ENCODE measurements at regions not wholly inside any gene's neighbourhood (a gene's known extent, or its start where the extent isn't known, plus 50 kb on each side); places are given as distances from the start of the nearest gene placed in this dataset.
"Not testable (repeated sequence)": the region's sequence is repeated elsewhere in the genome, so short reads cannot be mapped to it uniquely, and the experiment has no call there.

DNA sequence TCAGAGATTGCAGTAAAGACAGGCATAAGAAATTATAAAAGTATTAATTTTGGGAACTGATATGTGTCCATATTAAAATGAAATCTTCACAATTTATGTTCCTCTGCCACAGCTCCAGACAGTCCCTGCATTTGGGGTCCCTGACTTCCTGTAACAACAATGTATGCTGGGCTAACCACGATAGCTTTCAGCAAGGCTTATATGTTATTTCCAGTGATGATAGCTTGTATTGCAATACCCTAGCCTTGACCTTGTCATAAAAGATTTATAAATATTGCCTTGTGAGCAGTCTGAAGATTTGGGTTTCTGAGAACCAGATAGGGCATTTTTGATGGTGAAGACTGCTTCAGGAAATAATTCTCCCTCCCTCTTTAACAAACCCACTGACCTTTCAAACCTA, 129.5 kb downstream of the PCDH10 start:
- Histone ChIP-seq H3K27ac (ENCODE audit: low read length) (no peak overlapping the region), H3K4me3 (ENCODE audit: control insufficient read depth in 1 of 2, extremely low read depth in 1 of 2, low read length in 1 of 2) (no peak overlapping the region), H3K27me3 (replicated peaks in 1 of 2; ENCODE audit: control insufficient read depth in 2 of 2, extremely low read depth in 1 of 2, insufficient read depth in 2 of 2, low read length in 1 of 2) (no peaks in the 10 kb centered on the region), H3K4me1 (ENCODE audit: control insufficient read depth in 1 of 2, extremely low read depth in 1 of 2, insufficient read depth in 2 of 2, low read length in 2 of 2) (no peaks in the 10 kb centered on the region), H3K9me3 (no peaks in the 10 kb centered on the region), H3K36me3 (ENCODE audit: control insufficient read depth in 2 of 2, extremely low read depth in 1 of 2, insufficient read depth in 1 of 2, low read length in 1 of 2) (no peaks in the 10 kb centered on the region)
- H3K4me3 Mint-ChIP-seq: no peak overlapping the region
- H3K4me1 Mint-ChIP-seq: no peaks in the 10 kb centered on the region
- no peak for DNase-seq
- peaks cover 0 to 14% (median 8%) of the 10 kb centered on the region in 3 donors for H3K9me3 Mint-ChIP-seq
- CTCF ChIA-PET: no interaction called here
- H3K27ac Mint-ChIP-seq: no peak overlapping the region
- no peak for ATAC-seq (replicated peaks in 1 of 4)
- POLR2A ChIA-PET: no interaction called here
- WGBS (ENCODE audit: insufficient coverage): no CpG with 5 or more reads among the region's 1 CpG
- no peaks in the 10 kb centered on the region for H3K36me3 Mint-ChIP-seq
- H3K27me3 Mint-ChIP-seq: no peaks in the 10 kb centered on the region

DNA sequence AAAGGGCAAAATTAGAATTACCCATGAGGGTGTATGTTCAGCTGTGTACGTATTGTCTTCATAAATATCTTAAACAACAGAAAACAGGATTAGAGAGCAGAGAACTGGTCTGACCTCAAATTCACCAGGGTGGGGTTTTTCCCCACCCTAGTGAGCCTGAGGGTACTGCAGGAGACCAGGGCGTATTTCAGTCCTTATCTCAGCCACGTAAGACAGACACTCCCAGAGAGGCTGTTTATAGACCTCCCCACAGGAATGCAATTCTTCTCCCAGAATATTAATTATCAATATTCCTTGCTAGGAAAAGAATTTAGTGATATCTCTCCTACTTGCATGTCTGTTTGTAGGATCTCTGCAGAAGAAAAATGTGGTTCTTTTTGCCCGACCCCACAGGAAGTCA, 128.8 kb downstream of the PCDH10 start:
- H3K27me3 Mint-ChIP-seq; H3K36me3 Mint-ChIP-seq; H3K4me3 Mint-ChIP-seq; H3K36me3 ChIP-seq (ENCODE audit: control insufficient read depth in 2 of 2, extremely low read depth in 1 of 2, insufficient read depth in 1 of 2, low read length in 1 of 2); DNase-seq; H3K27ac ChIP-seq (ENCODE audit: low read length); ATAC-seq (replicated peaks in 1 of 4); H3K9me3 ChIP-seq; H3K27ac Mint-ChIP-seq; CTCF ChIA-PET; H3K27me3 ChIP-seq (replicated peaks in 1 of 2; ENCODE audit: control insufficient read depth in 2 of 2, extremely low read depth in 1 of 2, insufficient read depth in 2 of 2, low read length in 1 of 2); H3K4me1 Mint-ChIP-seq; H3K4me1 ChIP-seq (ENCODE audit: control insufficient read depth in 1 of 2, extremely low read depth in 1 of 2, insufficient read depth in 2 of 2, low read length in 2 of 2); H3K4me3 ChIP-seq (ENCODE audit: control insufficient read depth in 1 of 2, extremely low read depth in 1 of 2, low read length in 1 of 2); POLR2A ChIA-PET: not testable (repeated sequence)
- WGBS (ENCODE audit: insufficient coverage): 83% methylated on average over 1 of the region's 4 CpGs
- H3K9me3 Mint-ChIP-seq: peaks cover 0 to 14% (median 8%) of the 10 kb centered on the region in 3 donors

DNA sequence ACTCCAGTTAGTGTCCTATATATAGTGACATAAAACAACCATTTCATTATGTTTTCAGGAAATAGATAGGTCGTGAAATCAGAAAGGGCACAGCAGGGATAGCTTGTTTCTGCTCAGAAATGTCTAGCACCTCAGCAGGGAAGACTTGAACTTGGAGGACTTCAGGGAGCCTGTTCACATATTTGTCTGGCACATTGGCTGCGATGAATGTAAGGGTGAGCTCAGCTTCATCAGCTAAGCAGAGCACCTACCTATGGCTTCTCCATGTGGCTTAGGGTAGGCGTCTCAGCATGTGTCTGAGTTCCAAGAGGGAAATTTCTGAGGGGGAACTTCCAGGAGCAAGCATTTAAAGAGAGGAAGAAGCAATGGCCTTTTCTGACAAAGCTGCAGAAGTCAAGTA, 126.2 kb downstream of the PCDH10 start:
- Mint-ChIP-seq H3K27me3 (no peaks in the 10 kb centered on the region), H3K4me3 (no peak overlapping the region), H3K27ac (no peak overlapping the region), H3K9me3 (peaks cover 0 to 14% (median 8%) of the 10 kb centered on the region in 3 donors), H3K4me1 (no peaks in the 10 kb centered on the region), H3K36me3 (no peaks in the 10 kb centered on the region)
- CTCF ChIA-PET: no interaction called here
- DNase-seq (no peak), ATAC-seq (replicated peaks in 1 of 4) (no peak)
- no peaks in the 10 kb centered on the region for H3K36me3 ChIP-seq (ENCODE audit: control insufficient read depth in 2 of 2, extremely low read depth in 1 of 2, insufficient read depth in 1 of 2, low read length in 1 of 2)
- no peak overlapping the region for H3K27ac ChIP-seq (ENCODE audit: low read length)
- no peaks in the 10 kb centered on the region for H3K9me3 ChIP-seq
- H3K27me3 ChIP-seq (replicated peaks in 1 of 2; ENCODE audit: control insufficient read depth in 2 of 2, extremely low read depth in 1 of 2, insufficient read depth in 2 of 2, low read length in 1 of 2): no peaks in the 10 kb centered on the region
- 66% methylated on average over 2 of the region's 3 CpGs for WGBS (ENCODE audit: insufficient coverage)
- H3K4me1 ChIP-seq (ENCODE audit: control insufficient read depth in 1 of 2, extremely low read depth in 1 of 2, insufficient read depth in 2 of 2, low read length in 2 of 2): no peaks in the 10 kb centered on the region
- POLR2A ChIA-PET: no interaction called here
- H3K4me3 ChIP-seq (ENCODE audit: control insufficient read depth in 1 of 2, extremely low read depth in 1 of 2, low read length in 1 of 2): no peak overlapping the region

DNA sequence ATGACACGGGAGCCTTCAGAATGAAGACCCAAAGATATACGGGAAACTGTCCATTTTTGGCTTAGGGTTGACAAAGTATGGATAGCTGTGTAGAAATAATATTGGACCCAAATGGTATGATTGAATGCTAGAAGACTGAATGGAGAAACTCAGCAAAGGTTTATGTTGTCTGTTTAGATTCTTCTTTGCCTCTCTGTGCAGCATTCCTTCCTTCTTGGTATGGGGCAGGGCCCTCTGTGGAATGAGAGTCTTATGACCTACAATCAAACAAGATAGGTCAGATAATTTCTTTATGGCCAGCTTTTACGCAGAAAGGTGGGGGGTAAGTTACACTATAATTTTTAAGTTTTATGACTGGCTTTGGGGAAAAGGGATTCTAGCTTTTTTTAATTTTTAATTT, 124.3 kb downstream of the PCDH10 start:
- no peaks in the 10 kb centered on the region for H3K9me3 ChIP-seq
- no peak for DNase-seq
- H3K4me3 Mint-ChIP-seq: no peak overlapping the region
- ChIA-PET CTCF (no interaction called here), POLR2A (no interaction called here)
- H3K4me1 ChIP-seq (ENCODE audit: control insufficient read depth in 1 of 2, extremely low read depth in 1 of 2, insufficient read depth in 2 of 2, low read length in 2 of 2): no peaks in the 10 kb centered on the region
- no peak overlapping the region for H3K27ac Mint-ChIP-seq
- no peaks in the 10 kb centered on the region for H3K27me3 Mint-ChIP-seq
- peaks cover 0 to 14% (median 8%) of the 10 kb centered on the region in 3 donors for H3K9me3 Mint-ChIP-seq
- ATAC-seq (replicated peaks in 1 of 4): no peak
- no peaks in the 10 kb centered on the region for H3K36me3 ChIP-seq (ENCODE audit: control insufficient read depth in 2 of 2, extremely low read depth in 1 of 2, insufficient read depth in 1 of 2, low read length in 1 of 2)
- no peak overlapping the region for H3K27ac ChIP-seq (ENCODE audit: low read length)
- no peaks in the 10 kb centered on the region for H3K36me3 Mint-ChIP-seq
- H3K4me3 ChIP-seq (ENCODE audit: control insufficient read depth in 1 of 2, extremely low read depth in 1 of 2, low read length in 1 of 2): no peak overlapping the region
- H3K4me1 Mint-ChIP-seq: no peaks in the 10 kb centered on the region
- whole genome bisulfite sequencing (ENCODE audit: insufficient coverage): 100% methylated on average over 2 of the region's 3 CpGs
- no peaks in the 10 kb centered on the region for H3K27me3 ChIP-seq (replicated peaks in 1 of 2; ENCODE audit: control insufficient read depth in 2 of 2, extremely low read depth in 1 of 2, insufficient read depth in 2 of 2, low read length in 1 of 2)

DNA sequence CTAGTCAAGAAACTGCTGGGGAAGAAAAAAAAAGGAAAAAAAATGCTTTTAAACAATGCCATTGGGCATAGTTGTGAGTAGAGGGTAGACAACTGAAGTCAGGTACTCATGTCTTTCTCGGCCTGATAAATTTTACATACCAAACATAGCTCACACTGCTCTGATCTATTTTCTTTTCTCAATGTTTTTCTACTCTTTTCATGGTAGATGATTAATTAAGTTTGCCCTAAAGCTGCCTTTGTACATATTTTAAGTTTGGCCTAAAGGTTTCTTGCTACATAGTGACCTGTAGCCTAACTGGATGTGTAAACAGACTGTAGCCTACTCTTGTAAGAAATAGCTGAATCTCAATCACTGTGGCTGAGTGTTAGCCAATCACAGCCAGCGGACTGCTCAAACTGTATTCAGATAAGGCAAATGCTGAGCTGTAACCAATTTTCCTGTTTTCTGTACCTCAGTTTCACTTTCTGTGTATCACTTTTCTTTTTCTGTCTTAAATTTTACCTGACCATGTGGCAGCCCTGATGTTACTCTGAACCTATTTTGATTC, 121.0 kb downstream of the PCDH10 start:
- no peaks in the 10 kb centered on the region for H3K36me3 Mint-ChIP-seq
- CTCF ChIA-PET: no interaction called here

DNA sequence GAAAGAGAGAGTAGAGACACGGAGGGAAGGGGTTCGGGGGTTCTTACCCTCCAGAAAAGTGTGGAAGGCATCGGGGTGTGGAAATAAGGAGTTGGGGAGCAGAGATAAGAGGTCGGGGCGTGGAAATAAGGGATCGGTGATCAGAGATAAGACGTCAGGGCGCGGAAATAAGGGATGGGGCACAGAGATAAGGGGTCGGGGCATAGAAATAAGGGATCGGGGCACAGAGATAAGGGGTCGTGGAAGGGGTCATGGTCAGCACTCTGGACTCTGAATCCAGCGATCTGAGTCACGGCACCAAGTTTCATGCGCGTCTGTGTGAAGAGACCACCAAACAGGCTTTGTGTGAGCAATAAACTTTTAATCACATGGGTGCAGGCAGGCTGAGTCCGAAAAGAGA, 119.1 kb downstream of the PCDH10 start:
- Mint-ChIP-seq H3K4me3 (no peak overlapping the region), H3K36me3 (no peaks in the 10 kb centered on the region), H3K27me3 (no peaks in the 10 kb centered on the region), H3K9me3 (no peaks in the 10 kb centered on the region), H3K4me1 (no peaks in the 10 kb centered on the region), H3K27ac (no peak overlapping the region)
- ChIA-PET POLR2A (no interaction called here), CTCF (no interaction called here)
- Histone ChIP-seq H3K9me3 (no peaks in the 10 kb centered on the region), H3K27ac (ENCODE audit: low read length) (no peak overlapping the region), H3K36me3 (ENCODE audit: control insufficient read depth in 2 of 2, extremely low read depth in 1 of 2, insufficient read depth in 1 of 2, low read length in 1 of 2) (no peaks in the 10 kb centered on the region), H3K4me3 (ENCODE audit: control insufficient read depth in 1 of 2, extremely low read depth in 1 of 2, low read length in 1 of 2) (no peak overlapping the region), H3K27me3 (replicated peaks in 1 of 2; ENCODE audit: control insufficient read depth in 2 of 2, extremely low read depth in 1 of 2, insufficient read depth in 2 of 2, low read length in 1 of 2) (no peaks in the 10 kb centered on the region), H3K4me1 (ENCODE audit: control insufficient read depth in 1 of 2, extremely low read depth in 1 of 2, insufficient read depth in 2 of 2, low read length in 2 of 2) (no peaks in the 10 kb centered on the region)
- 85% methylated on average over 17 of the region's 17 CpGs for WGBS (ENCODE audit: insufficient coverage)
- no peak for DNase-seq
- no peak for ATAC-seq (replicated peaks in 1 of 4)

More for the DNA sequence above, 121.0 kb downstream of the PCDH10 start:
- WGBS (ENCODE audit: insufficient coverage): 100% methylated on average over 1 of the region's 2 CpGs
- POLR2A ChIA-PET: interaction anchor here in 1 of 2 donors (0.5 kb wide), 1 partner anchor 124 kb away, joined by 3 read pairs; no protein-coding TSS in a partner anchor
- H3K27ac ChIP-seq (ENCODE audit: low read length): no peak overlapping the region
- Mint-ChIP-seq H3K27me3 (no peaks in the 10 kb centered on the region), H3K27ac (no peak overlapping the region), H3K9me3 (peaks cover 0 to 4% (median 1%) of the 10 kb centered on the region in 3 donors), H3K4me1 (no peaks in the 10 kb centered on the region), H3K4me3 (no peak overlapping the region)
- no peaks in the 10 kb centered on the region for H3K27me3 ChIP-seq (replicated peaks in 1 of 2; ENCODE audit: control insufficient read depth in 2 of 2, extremely low read depth in 1 of 2, insufficient read depth in 2 of 2, low read length in 1 of 2)
- no peaks in the 10 kb centered on the region for H3K9me3 ChIP-seq
- DNase-seq (no peak), ATAC-seq (replicated peaks in 1 of 4) (no peak)
- H3K36me3 ChIP-seq (ENCODE audit: control insufficient read depth in 2 of 2, extremely low read depth in 1 of 2, insufficient read depth in 1 of 2, low read length in 1 of 2): no peaks in the 10 kb centered on the region
- no peak overlapping the region for H3K4me3 ChIP-seq (ENCODE audit: control insufficient read depth in 1 of 2, extremely low read depth in 1 of 2, low read length in 1 of 2)
- no peaks in the 10 kb centered on the region for H3K4me1 ChIP-seq (ENCODE audit: control insufficient read depth in 1 of 2, extremely low read depth in 1 of 2, insufficient read depth in 2 of 2, low read length in 2 of 2)

DNA sequence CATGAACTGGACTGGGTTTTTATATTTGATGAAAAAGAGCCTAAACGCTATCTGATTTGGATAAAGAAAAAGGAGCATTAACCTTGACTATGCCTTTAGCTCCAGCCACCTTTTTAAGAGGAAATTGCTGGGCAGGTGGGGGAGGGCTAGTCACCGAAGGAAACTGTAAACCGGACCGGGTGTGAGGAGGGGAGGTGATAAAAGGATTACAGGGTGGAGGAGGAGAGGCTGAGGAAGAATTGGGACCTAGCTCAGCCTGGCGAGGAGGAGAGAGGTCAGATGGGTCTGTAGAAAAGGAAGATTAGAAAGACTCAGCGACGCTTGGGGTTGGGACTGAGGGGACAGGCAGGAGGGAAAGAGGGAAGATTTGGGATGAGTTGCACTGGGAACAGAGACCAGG, 118.4 kb downstream of the PCDH10 start:
- POLR2A ChIA-PET; H3K9me3 Mint-ChIP-seq; H3K4me1 ChIP-seq (ENCODE audit: control insufficient read depth in 1 of 2, extremely low read depth in 1 of 2, insufficient read depth in 2 of 2, low read length in 2 of 2); H3K27ac ChIP-seq (ENCODE audit: low read length); H3K4me3 ChIP-seq (ENCODE audit: control insufficient read depth in 1 of 2, extremely low read depth in 1 of 2, low read length in 1 of 2); H3K9me3 ChIP-seq; H3K27ac Mint-ChIP-seq; DNase-seq; ATAC-seq (replicated peaks in 1 of 4); H3K36me3 Mint-ChIP-seq; H3K4me3 Mint-ChIP-seq; H3K36me3 ChIP-seq (ENCODE audit: control insufficient read depth in 2 of 2, extremely low read depth in 1 of 2, insufficient read depth in 1 of 2, low read length in 1 of 2); H3K4me1 Mint-ChIP-seq; H3K27me3 Mint-ChIP-seq; H3K27me3 ChIP-seq (replicated peaks in 1 of 2; ENCODE audit: control insufficient read depth in 2 of 2, extremely low read depth in 1 of 2, insufficient read depth in 2 of 2, low read length in 1 of 2); CTCF ChIA-PET: not testable (repeated sequence)
- 79% methylated on average over 7 of the region's 7 CpGs for WGBS (ENCODE audit: insufficient coverage)
